ENCODE measurements at regions not wholly inside any gene's neighbourhood (a gene's known extent, or its start where the extent isn't known, plus 50 kb on each side); places are given as distances from the start of the nearest gene placed in this dataset.

GRCh38 chr3:105923140-105923539, 54.3 kb upstream of the CBLB start:
- no peak for DNase-seq

GRCh38 chr3:105927741-105928140, 58.9 kb upstream of the CBLB start:
- DNase-seq: no peak

DNA sequence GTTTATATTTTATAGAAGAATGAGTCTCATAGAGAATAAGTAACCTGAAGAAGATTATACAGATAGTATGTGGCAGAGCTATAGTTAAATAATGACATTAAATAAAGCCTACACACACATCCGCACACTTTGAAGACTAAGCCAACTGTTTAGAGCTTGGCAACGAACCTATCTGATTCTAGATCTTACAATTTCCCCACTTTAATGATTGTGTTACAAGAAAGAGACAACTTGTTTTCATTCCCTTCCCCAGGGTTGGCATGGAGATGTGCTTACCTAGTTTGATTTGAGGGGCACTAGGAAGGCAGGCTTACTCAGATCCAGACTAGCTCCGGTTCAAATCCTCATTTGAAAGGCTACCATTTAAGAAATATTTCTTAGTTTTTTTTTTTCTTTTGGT, 61.9 kb upstream of the CBLB start:
- no peak for DNase-seq

- DNase-seq: no peak
These were observed 62.7 kb upstream of the CBLB start for GRCh38 chr3:105931500-105931899.

DNA sequence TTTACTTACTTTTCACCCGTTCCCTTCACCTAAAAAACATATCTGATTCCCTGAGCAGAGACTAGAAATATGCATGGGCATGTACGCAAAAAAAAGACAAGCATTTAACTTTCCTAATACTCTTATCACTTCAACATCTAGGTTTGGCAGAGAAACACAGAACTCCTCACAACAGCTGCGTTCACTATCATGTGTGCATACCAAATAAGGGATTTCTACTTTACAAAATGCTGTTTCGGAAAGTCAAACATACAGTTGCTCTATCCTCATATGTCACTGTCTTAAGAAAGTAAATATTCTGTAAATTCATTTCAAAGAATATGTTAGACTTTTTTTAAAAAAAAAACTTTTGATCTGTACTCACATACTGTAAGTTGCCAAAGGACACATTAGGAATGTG, 65.1 kb upstream of the CBLB start:
- no peak for DNase-seq

DNA sequence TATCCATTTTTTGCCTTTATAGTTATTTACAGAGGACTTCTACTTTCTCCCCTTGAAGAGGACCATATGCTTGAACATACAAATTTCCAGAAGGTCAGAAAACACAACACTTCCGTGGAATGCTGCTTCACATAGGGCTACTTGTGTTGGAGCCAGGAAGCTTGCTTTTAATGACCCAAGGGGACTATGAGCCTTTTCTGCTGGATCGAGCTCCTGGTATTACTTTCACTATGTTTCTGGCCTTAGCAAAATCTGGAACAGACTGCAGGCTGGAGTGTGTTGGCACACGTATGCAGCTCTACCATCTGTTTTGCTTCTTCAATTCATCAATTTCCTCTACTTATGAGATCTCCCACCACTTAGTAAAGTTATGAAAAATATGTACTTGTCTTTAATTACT, 69.3 kb upstream of the CBLB start:
- no peak for DNase-seq

DNA sequence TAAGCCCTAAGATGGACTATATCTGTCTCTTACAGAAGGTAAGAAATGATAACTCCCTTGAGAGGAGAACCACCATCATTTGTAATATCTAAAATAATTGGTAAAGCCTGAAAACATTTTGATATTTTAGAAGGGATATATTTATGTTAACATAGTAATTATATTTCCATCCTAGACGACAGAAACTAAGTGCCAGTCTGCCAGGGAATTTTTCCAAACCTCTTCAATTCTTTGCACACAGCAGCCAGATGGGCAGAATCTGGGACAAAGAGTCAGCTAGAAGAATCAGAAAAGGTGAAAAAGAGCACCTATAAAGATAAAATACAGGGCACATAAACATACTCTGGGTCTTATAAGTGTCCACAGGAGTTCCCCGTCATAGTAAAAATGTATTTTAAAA, 70.0 kb upstream of the CBLB start:
- no peak for DNase-seq

DNA sequence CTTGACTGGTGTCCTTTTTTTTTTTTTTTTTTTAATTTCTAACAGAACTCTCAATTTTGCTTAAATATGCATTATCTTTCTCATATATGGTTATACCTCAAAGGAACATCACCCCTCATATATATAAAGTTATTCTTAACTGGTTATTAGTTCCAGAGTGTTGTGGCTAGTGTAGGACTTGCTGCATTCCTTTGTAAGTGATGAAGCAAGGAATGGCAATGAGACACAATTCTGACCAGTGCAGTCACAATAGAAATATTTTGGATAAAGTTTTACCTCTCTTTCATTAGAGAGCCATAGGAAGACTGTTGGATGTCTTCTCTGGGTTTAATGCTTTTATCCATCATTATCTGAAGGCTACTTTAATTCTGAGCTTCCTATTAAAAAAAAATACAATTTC, 75.5 kb upstream of the CBLB start:
- no peak for DNase-seq

- DNase-seq: no peak
These were observed 75.9 kb upstream of the CBLB start for GRCh38 chr3:105944721-105945120.

GRCh38 chr3:105948101-105948500, 79.3 kb upstream of the CBLB start:
- no peak for DNase-seq

DNA sequence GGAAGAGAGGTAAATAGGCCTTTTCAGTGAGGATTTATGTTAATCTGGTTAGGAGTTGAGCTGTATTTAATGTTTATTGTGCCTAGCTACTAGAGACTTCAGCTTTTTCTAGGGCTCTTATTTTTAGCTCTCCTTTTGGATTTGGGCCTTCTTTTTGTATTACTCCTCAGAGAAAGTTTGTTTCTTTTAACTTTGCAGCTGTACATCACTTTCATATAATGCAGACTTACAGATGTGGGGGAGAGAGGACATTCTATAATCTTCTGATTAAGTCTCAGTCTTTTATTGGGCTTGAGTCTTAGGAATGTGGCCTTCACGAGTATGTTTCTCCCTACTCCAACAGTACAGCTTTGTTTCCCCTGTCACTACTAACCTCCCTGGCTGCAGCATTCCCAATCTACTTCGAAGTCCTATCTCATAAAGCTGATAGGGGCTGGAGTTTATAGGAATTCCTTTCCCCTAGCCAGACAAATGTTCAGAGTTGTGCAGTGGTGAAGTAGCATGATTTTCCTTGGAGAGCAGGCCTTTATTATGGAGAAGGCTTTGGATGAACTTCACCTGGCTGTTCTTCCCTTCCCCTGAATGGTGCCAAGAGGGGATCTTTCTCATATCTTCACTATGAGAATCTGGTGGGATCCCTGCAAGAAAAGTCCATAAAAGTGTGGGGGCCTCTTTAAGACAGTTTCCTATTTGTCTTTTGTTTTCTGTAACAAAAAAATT, 82.2 kb upstream of the CBLB start:
- DNase-seq: no peak

- no peak for DNase-seq
These were observed 85.0 kb upstream of the CBLB start for GRCh38 chr3:105953831-105954230.

GRCh38 chr3:105956306-105956705, 87.5 kb upstream of the CBLB start:
- DNase-seq: no peak

DNA sequence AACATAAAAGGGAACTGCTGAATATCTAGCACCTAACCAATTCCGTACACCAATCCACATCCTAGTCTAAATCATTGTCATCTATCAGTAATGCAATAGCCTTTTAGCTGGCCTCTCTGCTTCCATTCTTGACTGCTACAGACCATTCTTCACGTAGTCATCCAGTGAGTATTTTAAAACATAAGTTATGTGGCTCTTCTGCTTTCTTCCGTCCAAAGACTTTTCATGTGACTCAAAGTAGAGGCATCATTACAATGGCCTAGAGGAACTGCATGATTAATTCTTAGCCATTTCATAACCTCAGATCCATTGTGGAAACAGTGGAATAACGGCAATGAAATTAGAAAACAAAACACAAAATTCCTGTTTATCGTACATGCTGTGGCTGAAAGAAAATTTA, 88.9 kb upstream of the CBLB start:
- DNase-seq: no peak

DNA sequence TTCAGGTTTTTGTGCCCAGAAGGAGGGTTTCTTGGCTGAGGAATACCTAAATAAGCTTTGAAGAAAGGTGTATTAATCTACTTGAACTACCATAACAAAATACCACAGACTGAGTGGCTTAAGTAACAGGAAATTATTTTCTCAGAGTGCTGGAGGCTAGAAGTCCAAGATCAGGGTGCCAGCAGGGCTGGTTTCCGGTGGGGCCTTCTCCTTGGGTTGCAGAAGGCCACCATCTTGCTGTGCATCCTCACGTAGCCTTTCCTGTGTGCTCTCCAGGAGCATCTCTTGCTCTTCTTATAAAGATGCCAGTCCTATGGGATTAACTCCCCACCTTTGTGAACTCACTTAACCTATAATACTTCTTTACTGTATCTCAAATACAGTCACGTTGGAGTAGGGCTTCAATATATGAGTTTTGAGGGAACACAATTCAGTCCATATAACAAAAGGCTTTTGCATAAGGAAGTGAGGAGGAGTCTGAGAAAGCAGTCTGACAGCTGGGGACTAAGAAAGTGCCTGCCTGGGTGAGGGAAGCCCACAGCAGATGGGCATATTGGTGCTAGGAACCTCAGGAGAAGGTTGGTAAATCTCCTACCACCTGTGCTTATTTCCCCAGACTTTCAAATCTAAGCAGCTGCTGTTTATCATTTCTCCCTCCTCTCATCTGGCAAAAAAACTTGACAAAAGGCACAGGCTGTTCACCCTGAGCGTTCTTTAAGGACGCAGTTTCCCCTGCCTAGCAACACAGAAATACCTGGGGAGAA, 89.6 kb upstream of the CBLB start:
- DNase-seq: no peak

DNA sequence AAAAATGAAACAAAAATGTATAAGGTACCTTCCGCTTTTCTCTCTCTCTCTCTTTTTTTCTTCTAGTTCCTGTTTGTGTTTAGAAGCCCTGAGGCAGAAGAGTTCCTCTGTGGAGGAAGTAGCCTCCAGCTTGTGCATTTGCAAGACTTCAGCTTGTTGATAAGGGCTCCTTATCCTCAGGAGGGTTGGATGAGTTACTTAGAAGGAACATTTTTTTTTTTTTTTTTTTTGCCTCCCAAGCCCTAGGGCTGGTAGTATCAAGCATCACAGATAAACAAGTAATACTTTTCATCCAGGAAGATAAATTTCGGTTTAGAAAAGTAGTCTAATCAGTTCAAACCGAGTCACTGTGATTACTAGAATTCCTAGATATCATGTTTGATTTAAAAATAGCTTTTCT, 91.0 kb upstream of the CBLB start:
- no peak for DNase-seq

- no peak for DNase-seq
These were observed 91.6 kb upstream of the CBLB start for GRCh38 chr3:105960381-105960780.

DNA sequence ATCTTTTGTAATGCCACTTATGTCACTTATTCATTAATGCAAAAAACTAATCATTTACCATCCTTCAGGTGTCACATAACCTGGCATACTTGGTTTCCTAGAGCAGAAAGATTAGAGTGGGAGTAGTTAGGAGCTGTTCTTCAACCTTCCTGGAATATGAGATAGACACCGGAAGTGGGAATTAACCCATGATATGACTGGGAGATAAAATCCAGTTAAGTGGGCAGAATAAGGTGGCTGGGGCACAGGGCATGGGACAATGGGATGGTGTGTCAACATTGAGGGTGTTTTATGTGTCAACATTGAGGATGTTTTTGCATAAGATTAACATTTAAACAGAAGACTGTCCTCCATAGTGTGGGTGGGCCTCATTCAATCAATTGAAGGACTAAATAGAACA, 94.3 kb upstream of the CBLB start:
- no peak for DNase-seq

DNA sequence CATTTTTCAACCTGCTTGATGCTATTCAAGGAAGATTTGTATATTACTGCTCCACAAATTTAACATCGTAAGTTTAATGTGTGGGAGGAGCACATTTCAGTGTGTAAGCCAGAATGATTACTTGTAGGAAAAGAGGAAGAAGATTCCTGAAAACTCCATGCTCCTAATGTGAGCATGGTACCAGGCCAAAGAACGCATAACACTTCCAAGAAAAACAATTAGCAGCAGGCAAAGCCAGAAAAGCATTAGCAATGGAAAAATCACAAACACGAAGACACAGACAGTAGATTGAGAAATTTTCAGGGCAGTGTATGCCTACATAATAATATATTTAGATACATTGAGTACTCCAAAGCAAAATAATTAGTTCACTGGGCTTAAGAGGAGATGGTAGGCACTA, 96.6 kb upstream of the CBLB start:
- no peak for DNase-seq

- no peak for DNase-seq
These were observed 98.3 kb upstream of the CBLB start for GRCh38 chr3:105967117-105967516.

- DNase-seq: no peak
These were observed 101.5 kb upstream of the CBLB start for GRCh38 chr3:105970283-105970682.

DNA sequence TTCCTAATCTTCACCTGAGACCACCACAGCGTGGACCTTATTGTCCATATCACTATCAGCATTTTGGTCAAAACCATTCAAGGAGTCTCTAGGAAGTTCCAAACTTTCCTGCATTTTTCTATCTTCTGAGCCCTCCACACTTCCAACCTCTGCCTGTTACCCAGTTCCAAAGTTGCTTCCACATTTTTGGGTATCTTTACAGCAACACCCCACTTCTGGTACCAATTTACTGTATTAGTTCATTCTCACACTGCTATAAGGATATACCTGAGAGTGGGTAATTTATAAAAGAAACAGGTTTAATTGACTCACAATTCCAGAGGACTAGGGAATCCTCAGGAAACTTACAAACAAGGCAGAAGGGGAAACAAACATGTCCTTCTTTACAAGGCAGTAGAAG, 103.3 kb upstream of the CBLB start:
- no peak for DNase-seq

- no peak for DNase-seq
These were observed 105.6 kb upstream of the CBLB start for GRCh38 chr3:105974381-105974780.

DNA sequence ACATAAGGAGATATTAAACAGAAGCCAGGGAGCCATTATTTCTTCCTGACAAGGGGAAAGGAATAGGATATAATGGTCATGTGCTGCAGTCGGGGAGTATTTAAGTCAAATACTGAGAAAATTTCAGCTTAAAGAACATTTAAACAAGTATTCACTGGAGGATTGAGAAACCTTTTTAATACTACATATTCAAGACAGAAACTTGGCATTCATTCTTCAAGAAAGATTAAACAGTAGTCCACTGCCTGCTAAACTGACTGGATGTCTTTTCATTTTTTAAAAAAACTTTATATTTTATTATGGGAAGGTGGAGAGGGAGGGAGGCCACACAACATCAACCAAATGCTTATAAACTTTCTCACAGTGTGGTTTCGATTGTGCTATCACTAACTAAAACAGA, 107.4 kb upstream of the CBLB start:
- DNase-seq: no peak

GRCh38 chr3:105979961-105980360, 111.1 kb upstream of the CBLB start:
- no peak for DNase-seq
